A673 (cell line): ENCODE measurements at regions not wholly inside any gene's neighbourhood (a gene's known extent, or its start where the extent isn't known, plus 50 kb on each side); places are given as distances from the start of the nearest gene placed in this dataset.

Source experiments
- BruUV-seq: library from RNA; stranded (reverse); fragments of 400-500 nt; replicated peaks from 2 replicates; lab custom pipeline; 2021; lab: Mats Ljungman, UMichigan
- CTCF ChIA-PET: fragments of 300-600 bp; sonication (Branson Sonifier 250); formaldehyde crosslinking; loops from one replicate; lab custom pipeline; 2022; ENCODE audit warnings: antibody characterized with exemption; lab: Charles Lee
- POLR2A ChIA-PET: fragments of 300-600 bp; sonication (Branson Sonifier 250); formaldehyde crosslinking; loops from one replicate; lab custom pipeline; 2022; ENCODE audit warnings: antibody characterized with exemption; ENCODE audit not compliant: low non-redundant PET; lab: Charles Lee
- DNase-seq: peaks from one replicate; pipeline ENCODE4 v3.0.0-alpha.2; 2015; ENCODE audit warnings: low spot score
- H3K27ac ChIP-seq: fragments of 200-600 bp; sonication (generic); 2 replicates; pipeline ENCODE4 v1.5.1; 2016; ENCODE audit warnings: mixed run types, low read depth, mild to moderate bottlenecking, mixed read lengths, antibody characterized with exemption, low read length; ENCODE audit not compliant: poor library complexity, severe bottlenecking
- H3K27me3 ChIP-seq: fragments of 200-600 bp; sonication (generic); replicated peaks from 2 replicates; pipeline ENCODE4 v1.6.1; 2017; ENCODE audit warnings: mixed run types, low read depth, mild to moderate bottlenecking, mixed read lengths, antibody characterized with exemption, low read length; ENCODE audit not compliant: insufficient read depth, poor library complexity
- H3K36me3 ChIP-seq: fragments of 200-600 bp; sonication (generic); 2 replicates; pipeline ENCODE4 v1.6.1; 2016; ENCODE audit warnings: mixed run types, mild to moderate bottlenecking, mixed read lengths, antibody characterized with exemption, low read length; ENCODE audit not compliant: insufficient read depth, poor library complexity, severe bottlenecking
- H3K4me1 ChIP-seq: fragments of 200-600 bp; sonication (generic); 2 replicates; pipeline ENCODE4 v1.6.1; 2017; ENCODE audit warnings: mixed run types, mild to moderate bottlenecking, mixed read lengths, antibody characterized with exemption, low read length; ENCODE audit not compliant: insufficient read depth, poor library complexity, severe bottlenecking
- H3K4me3 ChIP-seq: fragments of 200-600 bp; sonication (generic); 2 replicates; pipeline ENCODE4 v1.5.1; 2016; ENCODE audit warnings: low read depth, mixed run types, mild to moderate bottlenecking, mixed read lengths, low read length; ENCODE audit not compliant: poor library complexity, severe bottlenecking
- H3K9me3 ChIP-seq: fragments of 200-600 bp; sonication (generic); 2 replicates; pipeline ENCODE4 v1.6.1; 2016; ENCODE audit warnings: mixed run types, low read depth, mild to moderate bottlenecking, mixed read lengths, antibody characterized with exemption, low read length; ENCODE audit not compliant: poor library complexity, severe bottlenecking
- EZH2 ChIP-seq: fragments of 200-600 bp; sonication (generic); IDR thresholded peaks from 2 replicates; pipeline ENCODE4 v1.6.1; 2017; ENCODE audit warnings: borderline replicate concordance, low read depth, mild to moderate bottlenecking, mixed read lengths, antibody characterized with exemption, low read length; ENCODE audit not compliant: poor library complexity, severe bottlenecking
- intact Hi-C: fragments of 100-400 bp; cut with micrococcal nuclease; formaldehyde crosslinking; loops from one replicate; pipeline ENCODE4 v1.10.0; 2022; ENCODE audit not compliant: unreplicated experiment
- TF ChIP-seq, protein P1 (sequence below): fragments of 300-800, 200-600 bp; sonication (generic); conservative IDR thresholded peaks from 2 replicates; pipeline ENCODE4 v1.5.1; 2017; ENCODE audit warnings: low read depth, mild to moderate bottlenecking, antibody characterized with exemption, low read length, moderate library complexity, mixed read lengths

DNA sequence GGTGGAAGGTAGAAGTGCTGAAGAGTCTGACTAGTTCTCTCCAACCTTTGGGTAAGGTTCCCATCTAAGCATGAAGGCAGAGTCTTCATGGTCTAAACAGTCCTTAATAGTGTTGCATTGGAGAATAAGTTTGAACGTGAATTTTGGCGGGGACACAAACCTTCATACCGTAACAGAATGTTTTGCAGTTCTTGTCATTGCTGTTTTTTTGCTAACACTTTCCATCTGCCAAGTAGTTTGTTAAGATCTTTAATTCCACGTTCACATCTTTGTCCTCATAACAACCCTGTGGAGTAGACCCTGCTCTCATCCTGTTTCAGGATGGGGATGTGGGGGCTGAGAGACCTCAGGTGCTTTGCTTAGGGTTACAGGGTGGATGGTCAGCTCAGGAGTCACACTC lies 936.9 kb upstream of the EEF2KMT start:
- Histone ChIP-seq H3K4me1 (no peaks in the 10 kb centered on the region), H3K27ac (no peak overlapping the region), H3K9me3 (no peaks in the 10 kb centered on the region), H3K36me3 (no peaks in the 10 kb centered on the region), H3K4me3 (no peak overlapping the region), H3K27me3 (no peaks in the 10 kb centered on the region)
- no TSS peak for BruUV-seq
- DNase-seq: no peak
- intact Hi-C loops: loop anchor here (5.0 kb wide), 1 partner anchor 608 kb away; no protein-coding TSS in a partner anchor
- TF ChIP-seq EZH2: no peak
- TF ChIP-seq, protein P1, sequence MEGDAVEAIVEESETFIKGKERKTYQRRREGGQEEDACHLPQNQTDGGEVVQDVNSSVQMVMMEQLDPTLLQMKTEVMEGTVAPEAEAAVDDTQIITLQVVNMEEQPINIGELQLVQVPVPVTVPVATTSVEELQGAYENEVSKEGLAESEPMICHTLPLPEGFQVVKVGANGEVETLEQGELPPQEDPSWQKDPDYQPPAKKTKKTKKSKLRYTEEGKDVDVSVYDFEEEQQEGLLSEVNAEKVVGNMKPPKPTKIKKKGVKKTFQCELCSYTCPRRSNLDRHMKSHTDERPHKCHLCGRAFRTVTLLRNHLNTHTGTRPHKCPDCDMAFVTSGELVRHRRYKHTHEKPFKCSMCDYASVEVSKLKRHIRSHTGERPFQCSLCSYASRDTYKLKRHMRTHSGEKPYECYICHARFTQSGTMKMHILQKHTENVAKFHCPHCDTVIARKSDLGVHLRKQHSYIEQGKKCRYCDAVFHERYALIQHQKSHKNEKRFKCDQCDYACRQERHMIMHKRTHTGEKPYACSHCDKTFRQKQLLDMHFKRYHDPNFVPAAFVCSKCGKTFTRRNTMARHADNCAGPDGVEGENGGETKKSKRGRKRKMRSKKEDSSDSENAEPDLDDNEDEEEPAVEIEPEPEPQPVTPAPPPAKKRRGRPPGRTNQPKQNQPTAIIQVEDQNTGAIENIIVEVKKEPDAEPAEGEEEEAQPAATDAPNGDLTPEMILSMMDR: no peak
- POLR2A ChIA-PET: no interaction called here
- CTCF ChIA-PET: no interaction called here

DNA sequence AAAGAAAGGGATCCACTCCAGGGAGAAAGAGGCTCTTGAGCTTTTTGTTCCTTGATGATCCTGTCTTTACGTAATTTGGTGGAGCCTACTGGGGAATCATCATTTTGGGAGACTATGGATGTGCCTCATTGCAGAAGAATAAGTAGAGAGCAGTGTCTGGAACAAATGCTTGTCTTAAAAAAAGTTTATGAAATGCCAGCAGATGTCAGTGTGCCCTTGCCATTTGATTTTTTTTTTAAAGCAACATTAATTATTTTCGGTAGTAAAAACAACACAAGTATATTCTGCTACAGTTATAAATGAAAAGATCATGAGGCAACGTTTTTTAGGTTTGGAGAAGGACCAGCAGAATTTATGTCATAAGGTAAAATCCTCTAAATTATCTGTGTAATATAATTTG lies 934.8 kb upstream of the EEF2KMT start:
- intact Hi-C loops: loop anchor here (5.0 kb wide), 1 partner anchor 610 kb away; no protein-coding TSS in a partner anchor
- no peaks in the 10 kb centered on the region for H3K4me1 ChIP-seq
- no peak for DNase-seq
- TF ChIP-seq, protein P1: peak; percentile 30; the same call in 1 of the 2 replicates
- TF ChIP-seq EZH2: no peak
- ChIA-PET CTCF (no interaction called here), POLR2A (no interaction called here)
- H3K36me3 ChIP-seq: no peaks in the 10 kb centered on the region
- BruUV-seq: no TSS peak
- H3K27ac ChIP-seq: no peak overlapping the region
- no peak overlapping the region for H3K4me3 ChIP-seq
- H3K27me3 ChIP-seq: no peaks in the 10 kb centered on the region
- no peaks in the 10 kb centered on the region for H3K9me3 ChIP-seq

DNA sequence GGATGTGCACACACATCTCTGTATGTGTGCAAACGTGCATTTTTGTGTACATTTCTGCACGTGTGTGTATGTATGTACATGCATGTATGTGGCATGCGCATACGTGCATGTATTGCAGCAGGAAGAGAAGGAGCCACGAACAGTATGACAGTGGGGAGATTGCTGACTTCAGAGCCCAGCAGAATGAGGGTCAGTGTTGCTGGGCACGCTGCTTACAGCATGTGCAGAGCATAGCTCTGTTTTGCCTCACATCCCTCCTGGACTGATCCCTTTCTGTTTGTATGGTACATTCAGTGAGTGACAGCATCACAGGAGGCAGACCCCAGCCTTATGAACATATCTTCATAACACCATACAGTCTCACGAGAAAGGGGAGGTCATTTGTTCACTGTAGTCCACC lies 934.0 kb upstream of the EEF2KMT start:
- H3K27ac ChIP-seq: no peak overlapping the region
- no peaks in the 10 kb centered on the region for H3K27me3 ChIP-seq
- no peaks in the 10 kb centered on the region for H3K9me3 ChIP-seq
- DNase-seq: no peak
- H3K36me3 ChIP-seq: no peaks in the 10 kb centered on the region
- H3K4me1 ChIP-seq: no peaks in the 10 kb centered on the region
- BruUV-seq: no TSS peak
- ChIA-PET POLR2A (no interaction called here), CTCF (no interaction called here)
- H3K4me3 ChIP-seq: no peak overlapping the region
- TF ChIP-seq, protein P1: no peak
- TF ChIP-seq EZH2: no peak
- intact Hi-C loops: loop anchor here (5.0 kb wide), 1 partner anchor 611 kb away; no protein-coding TSS in a partner anchor
